ENCODE measurements at regions not wholly inside any gene's neighbourhood (a gene's known extent, or its start where the extent isn't known, plus 50 kb on each side); places are given as distances from the start of the nearest gene placed in this dataset.

GRCh38 chr11:71185411-71185810 is 67.0 kb downstream of the SHANK2 start:
- H3K79me2 ChIP-seq (ENCODE audit: insufficient read depth, low read length), result no peaks in the 10 kb centered on the region
- H3K27ac ChIP-seq (ENCODE audit: low read length), result no peak overlapping the region
- no peaks in the 10 kb centered on the region for H3K4me1 ChIP-seq (ENCODE audit: insufficient read depth, low read length)
- no peaks in the 10 kb centered on the region for H3K36me3 ChIP-seq (ENCODE audit: insufficient read depth, low read length)
- DNase-seq, result no peak
- H3K4me3 ChIP-seq (ENCODE audit: low read depth in 1 of 2, low read length in 2 of 2), result no peak overlapping the region
- no peak overlapping the region for H3K9ac ChIP-seq (ENCODE audit: low read depth, low read length)
- no peak for ATAC-seq (ENCODE audit: insufficient read depth, low read depth)
- no peaks in the 10 kb centered on the region for H3K27me3 ChIP-seq (ENCODE audit: insufficient read depth, low read length, poor library complexity)
- H3K9me3 ChIP-seq (ENCODE audit: insufficient read depth, low read length, severe bottlenecking), result no peaks in the 10 kb centered on the region
- H4K20me1 ChIP-seq (ENCODE audit: insufficient read depth, low read length), result no peaks in the 10 kb centered on the region
- H2AFZ ChIP-seq (ENCODE audit: low read depth, low read length), result no peak overlapping the region
- TF ChIP-seq EZH2 (IDR thresholded peaks at IDR 0.05; ENCODE audit: borderline replicate concordance, low read depth, low read length, severe bottlenecking) (no peak), CTCF (IDR thresholded peaks at IDR 0.05; ENCODE audit: borderline replicate concordance, extremely low read depth, low read length, poor library complexity, severe bottlenecking) (no peak)
- H3K4me2 ChIP-seq (ENCODE audit: insufficient read depth, low read length), result no peak overlapping the region

GRCh38 chr11:71184421-71185210 is 67.8 kb downstream of the SHANK2 start:
- H3K36me3 ChIP-seq (ENCODE audit: insufficient read depth, low read length), result no peaks in the 10 kb centered on the region
- DNase-seq, result no peak
- no peaks in the 10 kb centered on the region for H4K20me1 ChIP-seq (ENCODE audit: insufficient read depth, low read length)
- TF ChIP-seq EZH2 (IDR thresholded peaks at IDR 0.05; ENCODE audit: borderline replicate concordance, low read depth, low read length, severe bottlenecking), result no peak
- no peak for TF ChIP-seq CTCF (IDR thresholded peaks at IDR 0.05; ENCODE audit: borderline replicate concordance, extremely low read depth, low read length, poor library complexity, severe bottlenecking)
- H3K4me3 ChIP-seq (ENCODE audit: low read depth in 1 of 2, low read length in 2 of 2), result no peak overlapping the region
- ATAC-seq (ENCODE audit: insufficient read depth, low read depth), result no peak
- no peak overlapping the region for H3K9ac ChIP-seq (ENCODE audit: low read depth, low read length)
- no peaks in the 10 kb centered on the region for H3K4me1 ChIP-seq (ENCODE audit: insufficient read depth, low read length)
- H3K27me3 ChIP-seq (ENCODE audit: insufficient read depth, low read length, poor library complexity), result no peaks in the 10 kb centered on the region
- H2AFZ ChIP-seq (ENCODE audit: low read depth, low read length), result no peak overlapping the region
- no peak overlapping the region for H3K4me2 ChIP-seq (ENCODE audit: insufficient read depth, low read length)
- H3K79me2 ChIP-seq (ENCODE audit: insufficient read depth, low read length), result no peaks in the 10 kb centered on the region
- H3K9me3 ChIP-seq (ENCODE audit: insufficient read depth, low read length, severe bottlenecking), result no peaks in the 10 kb centered on the region
- no peak overlapping the region for H3K27ac ChIP-seq (ENCODE audit: low read length)

GRCh38 chr11:71183878-71184277 is 68.5 kb downstream of the SHANK2 start:
- H2AFZ ChIP-seq (ENCODE audit: low read depth, low read length), result no peak overlapping the region
- ATAC-seq (ENCODE audit: insufficient read depth, low read depth) (no peak), DNase-seq (no peak)
- no peak overlapping the region for H3K9ac ChIP-seq (ENCODE audit: low read depth, low read length)
- H3K27me3 ChIP-seq (ENCODE audit: insufficient read depth, low read length, poor library complexity), result no peaks in the 10 kb centered on the region
- H3K79me2 ChIP-seq (ENCODE audit: insufficient read depth, low read length), result no peaks in the 10 kb centered on the region
- no peaks in the 10 kb centered on the region for H4K20me1 ChIP-seq (ENCODE audit: insufficient read depth, low read length)
- no peak overlapping the region for H3K27ac ChIP-seq (ENCODE audit: low read length)
- H3K36me3 ChIP-seq (ENCODE audit: insufficient read depth, low read length), result no peaks in the 10 kb centered on the region
- no peaks in the 10 kb centered on the region for H3K4me1 ChIP-seq (ENCODE audit: insufficient read depth, low read length)
- H3K4me2 ChIP-seq (ENCODE audit: insufficient read depth, low read length), result no peak overlapping the region
- no peak overlapping the region for H3K4me3 ChIP-seq (ENCODE audit: low read depth in 1 of 2, low read length in 2 of 2)
- TF ChIP-seq EZH2 (IDR thresholded peaks at IDR 0.05; ENCODE audit: borderline replicate concordance, low read depth, low read length, severe bottlenecking) (no peak), CTCF (IDR thresholded peaks at IDR 0.05; ENCODE audit: borderline replicate concordance, extremely low read depth, low read length, poor library complexity, severe bottlenecking) (no peak)
- H3K9me3 ChIP-seq (ENCODE audit: insufficient read depth, low read length, severe bottlenecking), result no peaks in the 10 kb centered on the region

All from DND-41 (cell line).